ENCODE measurements at regions not wholly inside any gene's neighbourhood (a gene's known extent, or its start where the extent isn't known, plus 50 kb on each side); places are given as distances from the start of the nearest gene placed in this dataset.

DNA sequence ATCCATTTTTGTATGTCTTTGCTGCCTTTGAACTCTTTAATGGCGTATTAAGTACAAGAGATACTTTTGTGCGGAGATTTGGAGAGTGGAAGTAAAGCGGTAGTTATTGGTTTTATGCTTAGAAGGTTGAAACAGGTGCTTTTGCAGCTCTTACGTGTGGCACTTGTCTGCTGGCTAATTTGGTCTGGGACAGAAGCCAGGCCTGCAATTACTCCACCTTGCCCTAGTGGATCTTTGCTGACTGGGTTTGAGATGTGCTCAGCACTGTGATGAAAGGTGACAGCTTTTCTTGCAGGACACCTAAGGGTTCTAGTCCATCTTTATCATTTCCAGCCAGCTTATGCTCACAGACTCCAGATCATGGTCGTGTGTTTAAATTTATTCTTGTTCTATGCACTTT lies 252.5 kb downstream of the RPL10L start:
- TF ChIP-seq, protein P1, sequence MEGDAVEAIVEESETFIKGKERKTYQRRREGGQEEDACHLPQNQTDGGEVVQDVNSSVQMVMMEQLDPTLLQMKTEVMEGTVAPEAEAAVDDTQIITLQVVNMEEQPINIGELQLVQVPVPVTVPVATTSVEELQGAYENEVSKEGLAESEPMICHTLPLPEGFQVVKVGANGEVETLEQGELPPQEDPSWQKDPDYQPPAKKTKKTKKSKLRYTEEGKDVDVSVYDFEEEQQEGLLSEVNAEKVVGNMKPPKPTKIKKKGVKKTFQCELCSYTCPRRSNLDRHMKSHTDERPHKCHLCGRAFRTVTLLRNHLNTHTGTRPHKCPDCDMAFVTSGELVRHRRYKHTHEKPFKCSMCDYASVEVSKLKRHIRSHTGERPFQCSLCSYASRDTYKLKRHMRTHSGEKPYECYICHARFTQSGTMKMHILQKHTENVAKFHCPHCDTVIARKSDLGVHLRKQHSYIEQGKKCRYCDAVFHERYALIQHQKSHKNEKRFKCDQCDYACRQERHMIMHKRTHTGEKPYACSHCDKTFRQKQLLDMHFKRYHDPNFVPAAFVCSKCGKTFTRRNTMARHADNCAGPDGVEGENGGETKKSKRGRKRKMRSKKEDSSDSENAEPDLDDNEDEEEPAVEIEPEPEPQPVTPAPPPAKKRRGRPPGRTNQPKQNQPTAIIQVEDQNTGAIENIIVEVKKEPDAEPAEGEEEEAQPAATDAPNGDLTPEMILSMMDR (IDR thresholded peaks at IDR 0.05; ENCODE audit: low read length), result no peak
- TF ChIP-seq EZH2 (IDR thresholded peaks at IDR 0.05; ENCODE audit: borderline replicate concordance, low read length), result no peak

All from OCI-LY1 (cell line).